ENCODE measurements at regions not wholly inside any gene's neighbourhood (a gene's known extent, or its start where the extent isn't known, plus 50 kb on each side); places are given as distances from the start of the nearest gene placed in this dataset.

GRCh38 chr13:90526711-90527110 lies 820.8 kb upstream of the MIR17HG start:
- DNase-seq: no peak

GRCh38 chr13:90531744-90532143 lies 815.7 kb upstream of the MIR17HG start:
- DNase-seq: no peak

- no peak for DNase-seq
Observed at GRCh38 chr13:90532861-90533492, 814.5 kb upstream of the MIR17HG start.

GRCh38 chr13:90533866-90534265 lies 813.6 kb upstream of the MIR17HG start:
- no peak for DNase-seq

- no peak for DNase-seq
Observed at GRCh38 chr13:90534617-90535370, 812.7 kb upstream of the MIR17HG start.

- DNase-seq: no peak
Observed at GRCh38 chr13:90535421-90535820, 812.1 kb upstream of the MIR17HG start.

GRCh38 chr13:90538063-90538462 lies 809.4 kb upstream of the MIR17HG start:
- DNase-seq: no peak

- DNase-seq: no peak
Observed at GRCh38 chr13:90541346-90541745, 806.1 kb upstream of the MIR17HG start.

GRCh38 chr13:90542959-90543505 lies 804.5 kb upstream of the MIR17HG start:
- DNase-seq: no peak

- peak; percentile 33 for DNase-seq
Observed at GRCh38 chr13:90545070-90545840, 802.2 kb upstream of the MIR17HG start.

- no peak for DNase-seq
Observed at GRCh38 chr13:90547272-90547790, 800.2 kb upstream of the MIR17HG start.

GRCh38 chr13:90551253-90551652 lies 796.2 kb upstream of the MIR17HG start:
- DNase-seq: no peak

GRCh38 chr13:90552702-90553101 lies 794.8 kb upstream of the MIR17HG start:
- DNase-seq: no peak

GRCh38 chr13:90553159-90553558 lies 794.3 kb upstream of the MIR17HG start:
- DNase-seq: no peak

- no peak for DNase-seq
Observed at GRCh38 chr13:90557626-90558025, 789.9 kb upstream of the MIR17HG start.

- DNase-seq: no peak
Observed at GRCh38 chr13:90562443-90562842, 785.0 kb upstream of the MIR17HG start.

- no peak for DNase-seq
Observed at GRCh38 chr13:90564096-90564495, 783.4 kb upstream of the MIR17HG start.

- DNase-seq: no peak
Observed at GRCh38 chr13:90564566-90564965, 782.9 kb upstream of the MIR17HG start.

- DNase-seq: no peak
Observed at GRCh38 chr13:90565985-90566713, 781.3 kb upstream of the MIR17HG start.

GRCh38 chr13:90568165-90568564 lies 779.3 kb upstream of the MIR17HG start:
- DNase-seq: no peak

- no peak for DNase-seq
Observed at GRCh38 chr13:90576067-90576466, 771.4 kb upstream of the MIR17HG start.

GRCh38 chr13:90577726-90578125 lies 769.8 kb upstream of the MIR17HG start:
- DNase-seq: no peak

GRCh38 chr13:90585392-90585791 lies 762.1 kb upstream of the MIR17HG start:
- DNase-seq: no peak
